HFFc6 (cell line): ENCODE measurements at regions not wholly inside any gene's neighbourhood (a gene's known extent, or its start where the extent isn't known, plus 50 kb on each side); places are given as distances from the start of the nearest gene placed in this dataset.

Experiments
- DNase-seq: peaks from one replicate; pipeline ENCODE4 v3.0.0-alpha.2; 2018
- H3K27ac Mint-ChIP-seq: 2 replicates; pipeline ENCODE4 v1.8.0; 2020; ENCODE audit warnings: mild to moderate bottlenecking, mixed read lengths
- H3K27me3 Mint-ChIP-seq: 2 replicates; pipeline ENCODE4 v1.8.0; 2021; ENCODE audit warnings: mild to moderate bottlenecking, moderate library complexity, mixed read lengths; ENCODE audit not compliant: insufficient read depth
- H3K36me3 Mint-ChIP-seq: 2 replicates; pipeline ENCODE4 v1.8.0; 2021; ENCODE audit warnings: low read depth, mixed read lengths
- H3K4me1 Mint-ChIP-seq: 2 replicates; pipeline ENCODE4 v1.8.0; 2020; ENCODE audit warnings: low read depth, mixed read lengths
- H3K4me3 Mint-ChIP-seq: 2 replicates; pipeline ENCODE4 v1.8.0; 2020; ENCODE audit warnings: mild to moderate bottlenecking, moderate library complexity, mixed read lengths
- H3K9me3 Mint-ChIP-seq: 2 replicates; pipeline ENCODE4 v1.8.0; 2020; ENCODE audit warnings: mild to moderate bottlenecking, mixed read lengths
- CTCF ChIP-seq: fragments of 200-600 bp; sonication (generic); IDR thresholded peaks from 2 replicates; pipeline ENCODE4 v1.5.0; 2021; ENCODE audit warnings: antibody characterized with exemption, mild to moderate bottlenecking

GRCh38 chr3:18656866-18657265 is 231.7 kb upstream of the SATB1 start:
- Mint-ChIP-seq H3K27me3 (no peaks in the 10 kb centered on the region; the same call in 1 of the 2 replicates), H3K9me3 (peaks cover 48% of the 10 kb centered on the region), H3K36me3 (no peaks in the 10 kb centered on the region), H3K27ac (no peak overlapping the region), H3K4me1 (no peaks in the 10 kb centered on the region), H3K4me3 (no peak overlapping the region)
- TF ChIP-seq CTCF, result no peak
- no peak for DNase-seq

- Mint-ChIP-seq H3K27ac (no peak overlapping the region), H3K4me1 (no peaks in the 10 kb centered on the region), H3K36me3 (no peaks in the 10 kb centered on the region), H3K4me3 (no peak overlapping the region), H3K9me3 (peaks cover 48% of the 10 kb centered on the region), H3K27me3 (no peaks in the 10 kb centered on the region; the same call in 1 of the 2 replicates)
- no peak for TF ChIP-seq CTCF
- no peak for DNase-seq
Observed at GRCh38 chr3:18656410-18656809, 231.3 kb upstream of the SATB1 start.

- no peak overlapping the region for H3K27ac Mint-ChIP-seq
- no peaks in the 10 kb centered on the region; the same call in 1 of the 2 replicates for H3K27me3 Mint-ChIP-seq
- no peaks in the 10 kb centered on the region for H3K36me3 Mint-ChIP-seq
- DNase-seq, result no peak
- no peak for TF ChIP-seq CTCF
- no peak overlapping the region for H3K4me3 Mint-ChIP-seq
- H3K4me1 Mint-ChIP-seq, result no peaks in the 10 kb centered on the region
- peaks cover 45% of the 10 kb centered on the region for H3K9me3 Mint-ChIP-seq
Observed at GRCh38 chr3:18655827-18656226, 230.7 kb upstream of the SATB1 start.

- DNase-seq, result no peak
- H3K27ac Mint-ChIP-seq, result no peak overlapping the region
- H3K36me3 Mint-ChIP-seq, result no peaks in the 10 kb centered on the region
- no peaks in the 10 kb centered on the region for H3K4me1 Mint-ChIP-seq
- TF ChIP-seq CTCF, result no peak
- peaks cover 55% of the 10 kb centered on the region for H3K9me3 Mint-ChIP-seq
- no peak overlapping the region for H3K4me3 Mint-ChIP-seq
- no peaks in the 10 kb centered on the region for H3K27me3 Mint-ChIP-seq
Observed at GRCh38 chr3:18652781-18653180, 227.6 kb upstream of the SATB1 start.

GRCh38 chr3:18650731-18651130 is 225.6 kb upstream of the SATB1 start:
- H3K4me1 Mint-ChIP-seq, result no peaks in the 10 kb centered on the region
- H3K27me3 Mint-ChIP-seq, result no peaks in the 10 kb centered on the region
- no peak for DNase-seq
- H3K4me3 Mint-ChIP-seq, result no peak overlapping the region
- H3K9me3 Mint-ChIP-seq, result peaks cover 68% of the 10 kb centered on the region
- TF ChIP-seq CTCF, result no peak
- H3K36me3 Mint-ChIP-seq, result no peaks in the 10 kb centered on the region
- H3K27ac Mint-ChIP-seq, result no peak overlapping the region
